HG03565 (cell line): ENCODE measurements at regions not wholly inside any gene's neighbourhood (a gene's known extent, or its start where the extent isn't known, plus 50 kb on each side); places are given as distances from the start of the nearest gene placed in this dataset.

ENCODE experiments used
- ATAC-seq: cut with Tn5 transposase; IDR thresholded peaks from one replicate; pipeline ENCODE4 v1.9.1; 2021; ENCODE audit warnings: mild to moderate bottlenecking, moderate library complexity; ENCODE audit not compliant: unreplicated experiment

GRCh38 chr11:28472904-28473303, 364.7 kb downstream of the METTL15 start:
- ATAC-seq, result no peak

DNA sequence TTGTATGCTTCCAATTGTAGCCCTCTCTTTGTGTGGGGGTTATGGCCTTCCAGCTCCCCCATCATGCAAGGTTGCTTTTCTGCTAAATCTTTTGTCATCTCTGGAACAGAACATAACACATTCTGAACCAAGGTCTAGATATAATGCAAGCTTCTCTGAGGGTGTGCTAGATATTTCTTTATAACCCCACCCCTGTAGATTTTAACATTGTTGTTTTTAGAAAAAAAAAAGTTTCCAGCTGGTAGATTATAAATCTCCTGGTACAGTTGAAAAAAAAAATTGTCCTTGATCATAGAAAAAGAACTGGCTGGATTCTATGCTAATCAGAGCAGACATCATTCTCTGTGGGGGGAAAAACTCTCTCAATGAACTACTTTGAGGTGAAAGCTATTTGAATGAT, 363.3 kb downstream of the METTL15 start:
- no peak for ATAC-seq

GRCh38 chr11:28470180-28470579, 362.0 kb downstream of the METTL15 start:
- no peak for ATAC-seq

DNA sequence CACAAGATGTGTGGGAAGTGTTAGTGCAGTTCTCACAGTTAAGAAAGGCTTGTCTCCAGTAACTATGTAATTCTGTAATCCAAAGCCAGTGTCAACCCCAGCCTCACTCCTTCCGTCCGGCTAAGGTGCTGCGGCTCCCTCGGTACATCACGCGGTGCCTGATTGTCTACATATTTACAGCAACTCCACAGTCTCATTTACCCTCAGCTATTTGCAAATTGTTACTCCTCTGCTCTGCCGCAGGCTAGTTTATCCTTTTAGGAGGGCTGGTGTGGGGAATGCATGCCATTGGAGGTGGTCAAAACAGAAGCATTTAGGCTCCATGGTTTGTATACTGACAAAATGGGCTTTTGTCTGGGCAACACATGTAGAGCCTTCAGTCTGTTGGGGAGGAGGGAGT, 358.3 kb downstream of the METTL15 start:
- ATAC-seq, result no peak

DNA sequence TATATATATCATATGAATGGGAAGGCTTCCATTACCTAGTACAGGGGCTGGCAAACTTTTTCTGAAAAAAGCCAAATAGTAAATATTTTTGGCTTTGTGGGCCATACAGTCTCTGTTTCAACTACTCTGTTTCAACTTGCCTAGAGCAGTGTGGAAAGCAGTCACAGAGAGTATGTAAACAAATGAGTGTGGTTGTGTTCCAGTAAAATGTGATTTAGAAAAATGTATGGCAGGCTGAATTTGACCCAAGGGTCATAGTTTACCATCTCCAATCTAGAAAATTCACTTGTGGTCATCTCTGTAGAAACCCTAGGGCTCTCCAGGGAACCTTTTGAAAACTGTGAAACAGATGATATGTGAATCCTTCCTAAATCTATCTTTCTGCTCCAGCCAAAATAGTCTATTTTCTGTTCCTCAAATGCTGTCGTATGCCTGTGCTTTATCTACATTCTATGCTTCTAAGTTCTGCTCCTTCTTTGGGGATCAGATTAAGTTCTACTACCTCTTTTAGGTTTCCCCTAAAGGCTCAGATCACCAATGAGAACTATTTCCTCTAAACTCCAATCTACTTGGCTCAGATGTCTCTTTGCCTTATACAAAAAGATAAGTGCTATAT, 356.2 kb downstream of the METTL15 start:
- no peak for ATAC-seq

DNA sequence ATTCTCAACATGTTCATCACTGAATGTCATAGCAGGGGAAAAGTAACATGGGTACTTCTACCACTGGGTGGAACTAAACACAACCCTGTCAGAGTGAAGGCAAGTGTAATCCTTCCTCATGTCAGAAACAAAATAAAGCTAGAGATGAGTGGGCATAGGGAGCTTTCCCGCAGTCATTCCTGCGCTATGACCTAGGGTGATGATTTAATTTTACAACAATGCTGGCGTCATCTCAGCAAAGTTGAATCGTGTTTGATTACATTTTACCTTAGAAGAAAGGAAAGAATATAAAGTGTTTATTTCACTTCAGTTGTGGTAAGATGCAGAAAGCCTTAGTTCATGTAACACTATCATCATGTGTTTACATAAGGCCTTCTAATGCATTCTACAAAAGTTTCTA, 355.6 kb downstream of the METTL15 start:
- ATAC-seq, result no peak

- no peak for ATAC-seq
These were observed 353.7 kb downstream of the METTL15 start for GRCh38 chr11:28461846-28462245.

DNA sequence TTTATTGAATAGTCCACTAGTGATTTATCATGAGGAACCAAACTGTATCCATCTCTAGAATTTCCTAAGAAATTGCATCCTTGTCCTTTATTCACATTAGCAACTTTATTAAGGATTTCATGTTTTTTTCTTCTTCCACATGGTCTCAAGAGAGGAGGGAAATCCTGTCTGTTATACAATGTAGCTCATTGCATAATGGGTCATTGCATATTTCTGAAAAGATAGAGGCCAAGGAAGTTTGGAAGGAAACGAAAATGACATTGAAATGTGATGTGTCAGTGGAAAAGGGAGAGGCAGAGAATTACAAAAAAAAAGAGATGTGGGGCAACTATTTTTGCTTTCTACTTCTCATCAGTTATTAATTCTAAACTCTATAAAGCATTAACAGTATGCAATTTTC, 353.1 kb downstream of the METTL15 start:
- no peak for ATAC-seq

DNA sequence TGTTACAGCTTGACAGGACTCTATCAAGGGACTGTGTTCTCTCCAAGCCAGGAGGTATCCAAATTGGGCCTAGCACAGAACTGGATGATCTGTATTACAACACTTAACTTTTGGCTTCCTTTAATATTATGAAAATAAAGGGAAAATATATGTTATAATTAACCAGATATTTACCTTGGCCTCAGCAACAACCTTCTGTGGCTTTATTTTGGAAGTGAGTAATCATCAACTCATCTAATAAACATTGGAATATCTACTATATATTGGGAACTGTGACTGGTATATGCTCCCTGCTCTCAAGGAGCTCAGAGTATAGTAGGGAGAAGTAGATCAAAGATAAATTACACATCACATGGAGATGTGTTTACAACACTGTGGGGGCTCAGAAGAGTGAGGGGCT, 352.2 kb downstream of the METTL15 start:
- ATAC-seq, result no peak

DNA sequence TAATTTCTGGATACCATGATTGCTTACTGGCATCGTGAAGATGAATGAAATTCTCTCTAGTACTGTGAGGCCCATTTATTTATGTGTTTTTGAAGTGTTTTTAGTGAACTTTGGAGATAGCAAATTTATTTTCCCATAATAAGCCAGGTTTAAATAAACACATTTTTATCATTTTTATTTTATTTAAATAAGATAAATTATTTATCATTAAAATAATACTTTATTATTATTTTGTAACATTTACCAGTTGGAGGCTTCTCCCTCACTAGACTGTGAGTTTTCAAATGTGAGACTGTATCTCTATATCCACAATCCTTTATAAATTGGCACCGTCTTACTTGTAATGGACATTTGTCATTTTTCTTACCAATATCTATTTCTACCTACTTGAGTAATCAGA, 351.7 kb downstream of the METTL15 start:
- ATAC-seq, result no peak

DNA sequence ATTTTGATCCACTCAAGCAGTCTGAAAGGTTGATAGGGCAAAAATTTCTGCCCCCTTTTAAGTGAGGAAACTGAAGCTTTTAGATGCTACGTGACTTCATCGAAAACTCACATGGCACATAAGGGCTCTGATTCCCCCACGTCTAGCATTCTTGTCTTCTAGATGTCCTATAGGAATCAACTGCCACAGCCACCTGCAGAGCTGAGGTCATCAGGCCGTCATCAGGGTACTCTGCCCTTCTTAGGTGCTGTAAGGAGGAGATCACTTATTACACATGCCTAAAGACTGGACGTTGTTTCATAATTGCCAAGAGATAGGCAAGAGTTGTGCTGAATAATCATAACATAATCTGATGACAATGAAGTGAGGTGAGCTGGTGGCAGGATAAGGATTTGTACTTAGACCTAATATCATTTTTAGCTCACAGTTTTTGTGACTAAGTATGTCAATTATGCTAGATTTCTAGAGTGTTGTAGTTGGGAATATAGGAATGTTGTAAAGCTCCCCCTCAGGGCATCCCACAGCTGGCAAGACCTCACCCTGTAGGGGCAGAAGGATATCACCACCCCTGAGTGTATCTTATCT, 349.4 kb downstream of the METTL15 start:
- no peak for ATAC-seq

- ATAC-seq, result no peak
These were observed 340.0 kb downstream of the METTL15 start for GRCh38 chr11:28448186-28448585.

DNA sequence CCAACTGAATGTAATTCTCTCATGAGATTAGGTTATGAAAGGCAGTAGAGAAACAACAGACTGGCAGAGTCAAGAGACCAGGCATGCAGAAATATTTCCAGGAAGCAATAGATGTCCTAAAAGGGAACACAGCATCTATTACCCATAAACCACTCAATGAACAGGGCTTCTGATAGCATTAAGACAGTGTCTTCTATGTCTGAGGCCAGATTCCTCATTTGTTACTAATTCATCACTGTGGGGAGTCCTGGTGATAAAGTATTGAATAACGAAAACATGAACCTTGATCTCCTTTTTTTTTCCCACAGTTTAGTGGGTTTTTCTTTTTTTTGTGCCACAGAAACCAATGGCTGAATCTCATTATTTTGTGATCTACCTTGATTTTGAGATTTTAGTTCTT, 339.0 kb downstream of the METTL15 start:
- ATAC-seq, result no peak

DNA sequence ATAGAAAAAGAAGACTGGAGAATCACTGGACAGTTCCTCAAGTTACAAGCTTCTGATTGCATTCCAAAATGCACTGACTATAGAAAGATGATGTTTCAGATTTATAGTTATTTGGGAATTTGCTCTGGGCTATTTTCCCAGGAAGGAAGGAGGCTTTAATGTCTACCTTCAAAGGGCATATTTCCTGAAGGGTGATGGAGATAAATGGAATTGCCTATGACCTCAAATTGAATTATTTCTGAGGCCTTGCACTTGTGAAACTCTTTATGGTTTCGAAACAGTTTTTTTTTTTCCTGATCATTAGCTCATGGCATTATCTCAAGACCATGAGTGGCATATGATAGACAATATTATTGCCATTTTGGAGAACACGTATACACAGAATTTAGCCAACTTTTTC, 333.9 kb downstream of the METTL15 start:
- no peak for ATAC-seq

GRCh38 chr11:28439403-28439802, 331.2 kb downstream of the METTL15 start:
- ATAC-seq, result no peak

GRCh38 chr11:28420099-28420498, 311.9 kb downstream of the METTL15 start:
- no peak for ATAC-seq

DNA sequence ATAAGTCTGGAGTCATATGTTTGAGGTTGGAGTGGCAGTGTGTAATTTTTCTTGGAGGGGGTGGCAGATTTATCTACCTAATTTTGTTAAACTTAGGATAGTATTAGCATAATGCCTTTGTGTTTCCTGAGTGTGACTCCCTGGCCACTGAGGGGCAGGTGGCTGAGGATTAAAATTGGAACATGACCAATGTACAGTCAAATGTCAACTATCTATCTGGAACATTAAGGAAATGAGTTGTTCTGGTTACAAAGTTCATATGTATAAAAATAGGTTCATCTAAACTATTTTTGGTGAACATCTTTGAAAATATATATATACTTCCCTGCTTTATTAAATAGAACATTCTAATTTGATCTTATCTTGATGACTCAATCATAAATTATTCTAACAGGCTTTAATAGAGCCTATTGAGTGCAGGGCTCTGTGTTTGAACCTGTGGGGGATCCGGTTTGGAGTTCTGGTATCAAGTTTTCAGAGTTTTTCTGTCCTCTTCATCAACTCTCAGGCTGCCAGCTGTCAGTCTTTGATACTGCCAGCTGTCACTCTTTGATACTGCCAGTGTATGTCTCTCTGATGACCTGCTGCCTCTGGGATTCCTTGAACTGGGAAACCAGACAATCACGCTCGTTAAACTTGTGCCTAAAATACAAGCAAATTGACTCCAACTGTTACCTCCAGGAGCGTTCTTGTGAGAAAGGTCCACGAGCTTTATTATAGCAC, 309.6 kb downstream of the METTL15 start:
- ATAC-seq, result no peak

GRCh38 chr11:28412029-28412428, 303.8 kb downstream of the METTL15 start:
- no peak for ATAC-seq

DNA sequence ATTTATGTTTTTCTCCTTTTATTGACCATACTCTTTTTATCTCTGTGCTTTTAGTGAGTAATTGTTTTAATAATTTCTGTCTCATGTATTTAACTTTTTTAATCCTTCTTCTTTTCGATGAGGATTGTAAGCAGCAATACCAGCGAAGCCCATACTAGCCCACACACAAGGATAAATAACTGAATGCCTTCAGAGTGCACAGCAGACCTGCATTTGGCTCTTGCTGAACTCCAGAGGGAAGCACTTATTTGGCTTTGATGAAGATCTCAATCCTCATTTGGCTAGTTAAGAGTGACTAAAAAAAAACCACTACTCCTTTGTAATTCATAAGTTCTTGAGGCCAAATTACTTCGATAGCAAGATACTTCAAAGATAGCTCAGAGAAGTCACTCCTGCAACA, 293.3 kb downstream of the METTL15 start:
- ATAC-seq, result no peak

DNA sequence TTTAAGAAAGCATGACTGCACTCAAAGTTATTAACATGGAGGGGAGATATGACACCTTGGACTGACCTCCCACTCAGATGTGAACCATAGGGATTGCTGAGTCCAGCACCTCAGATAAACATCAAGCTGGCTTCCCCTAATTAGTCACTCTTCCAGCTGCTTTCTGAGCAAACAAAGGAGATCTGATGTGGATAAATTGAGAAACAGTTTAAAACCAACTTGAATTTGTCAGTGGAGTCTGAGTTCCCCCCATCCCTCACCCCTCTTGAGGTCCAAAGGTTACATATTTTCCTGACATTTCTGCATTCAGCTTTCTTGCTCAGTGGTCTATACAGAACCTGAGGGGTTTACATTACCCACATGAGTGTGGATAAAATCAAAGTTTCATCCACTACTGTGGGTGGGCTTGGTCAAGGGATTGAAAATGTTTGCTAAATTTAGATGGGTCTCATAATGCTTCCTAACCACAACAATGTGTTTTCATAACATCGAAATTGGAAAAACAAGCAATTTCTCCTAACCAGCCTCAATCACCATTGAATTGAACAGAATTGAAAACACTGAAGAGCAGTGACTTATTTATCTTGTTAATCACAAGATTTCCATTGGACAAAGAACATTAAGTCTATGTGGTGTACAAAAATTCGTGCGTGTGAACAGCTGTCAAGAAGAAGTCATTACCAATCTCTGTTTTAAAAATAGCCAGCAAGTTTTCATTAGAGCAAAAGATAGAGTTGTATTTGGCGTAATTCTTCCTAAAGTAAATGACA, 292.3 kb downstream of the METTL15 start:
- no peak for ATAC-seq

- no peak for ATAC-seq
These were observed 285.2 kb downstream of the METTL15 start for GRCh38 chr11:28393348-28393747.

- ATAC-seq, result no peak
These were observed 276.2 kb downstream of the METTL15 start for GRCh38 chr11:28384418-28384817.
